CD14-positive monocyte (primary cell): ENCODE measurements at regions not wholly inside any gene's neighbourhood (a gene's known extent, or its start where the extent isn't known, plus 50 kb on each side); places are given as distances from the start of the nearest gene placed in this dataset.
A peak's percentile ranks its signal among the peaks of the same experiment; 100 is the strongest.

Source experiments
- DNase-seq, 3 donors: peaks; one replicate each; pipeline ENCODE4 v3.0.0-alpha.2; 2011 to 2022
- H2AFZ ChIP-seq: 2 replicates; pipeline ENCODE4 v1.6.0; 2012; ENCODE audit warnings: mild to moderate bottlenecking, low read depth, low read length, inconsistent platforms; ENCODE audit not compliant: insufficient read depth, poor library complexity, severe bottlenecking
- H3K27ac ChIP-seq, 2 donors: 1 replicate in 1 of 2; 2 replicates in 1 of 2; pipeline ENCODE4 v1.5.1; 2012 to 2013; ENCODE audit warnings: low read length in 2 of 2, control low read depth in 1 of 2, inconsistent platforms in 1 of 2, low read depth in 1 of 2, mild to moderate bottlenecking in 1 of 2
- H3K27me3 ChIP-seq, 2 donors: one replicate each; pipeline versions ENCODE4 v1.6.0 to v1.6.1; 2011 to 2013; ENCODE audit warnings: low read length in 2 of 2; ENCODE audit not compliant: control insufficient read depth in 2 of 2, insufficient read depth in 2 of 2
- H3K36me3 ChIP-seq, 2 donors: replicated peaks in 1 of 2; 1 replicate in 1 of 2; 2 replicates in 1 of 2; pipeline versions ENCODE4 v1.5.1 to v1.6.1; 2012 to 2013; ENCODE audit warnings: low read length in 2 of 2, control low read depth in 1 of 2, inconsistent platforms in 1 of 2, mild to moderate bottlenecking in 1 of 2; ENCODE audit not compliant: insufficient read depth in 2 of 2, control insufficient read depth in 1 of 2
- H3K4me1 ChIP-seq, 2 donors: 1 replicate in 1 of 2; 2 replicates in 1 of 2; pipeline versions ENCODE4 v1.5.1 to v1.6.1; 2012 to 2013; ENCODE audit warnings: low read length in 2 of 2, control low read depth in 1 of 2, inconsistent platforms in 1 of 2, mild to moderate bottlenecking in 1 of 2, moderate library complexity in 1 of 2; ENCODE audit not compliant: insufficient read depth in 2 of 2, control insufficient read depth in 1 of 2
- H3K4me2 ChIP-seq: replicated peaks from 2 replicates; pipeline ENCODE3; 2012; ENCODE audit warnings: low read length, moderate library complexity, mild to moderate bottlenecking; ENCODE audit not compliant: poor library complexity, severe bottlenecking; ENCODE audit errors: extremely low read depth
- H3K4me3 ChIP-seq, 3 experiments: fragments of 200-600 bp in 1 of 3; sonication (generic) in 1 of 3; replicated peaks in 1 of 3; 1 replicate in 2 of 3; 2 replicates in 1 of 3; pipeline ENCODE4 v1.5.1; 2011 to 2013; ENCODE audit warnings: low read length in 3 of 3, mild to moderate bottlenecking in 3 of 3, control low read depth in 2 of 3, low read depth in 2 of 3, inconsistent platforms in 1 of 3, moderate library complexity in 1 of 3
- H3K79me2 ChIP-seq: 2 replicates; pipeline ENCODE4 v1.6.0; 2012; ENCODE audit warnings: mild to moderate bottlenecking, control low read depth, inconsistent platforms, low read length, moderate library complexity; ENCODE audit not compliant: insufficient read depth
- H3K9ac ChIP-seq: 2 replicates; pipeline ENCODE4 v1.6.0; 2017; ENCODE audit warnings: low read length, mild to moderate bottlenecking; ENCODE audit not compliant: insufficient read depth, poor library complexity, severe bottlenecking
- H3K9me3 ChIP-seq, 2 donors: replicated peaks in 1 of 2; 1 replicate in 1 of 2; 2 replicates in 1 of 2; pipeline versions ENCODE4 v1.5.1 to v1.6.1; 2012 to 2013; ENCODE audit warnings: low read length in 2 of 2, control low read depth in 1 of 2; ENCODE audit not compliant: control insufficient read depth in 1 of 2, insufficient read depth in 1 of 2
- H4K20me1 ChIP-seq: 2 replicates; pipeline ENCODE4 v1.6.0; 2012; ENCODE audit warnings: mild to moderate bottlenecking, low read length, control low read depth, moderate library complexity; ENCODE audit not compliant: insufficient read depth
- H3K27ac Mint-ChIP-seq, 7 donors: one replicate each; pipeline ENCODE4 v1.8.0; 2020; ENCODE audit warnings: mild to moderate bottlenecking in 7 of 7, mixed read lengths in 7 of 7, moderate library complexity in 6 of 7, inconsistent platforms in 2 of 7
- H3K27me3 Mint-ChIP-seq, 3 donors: one replicate each; pipeline ENCODE4 v1.8.0; 2021 to 2022; ENCODE audit warnings: low read depth in 3 of 3, mild to moderate bottlenecking in 3 of 3, mixed read lengths in 3 of 3, moderate library complexity in 3 of 3, inconsistent platforms in 1 of 3
- H3K36me3 Mint-ChIP-seq, 2 donors: one replicate each; pipeline ENCODE4 v1.8.0; 2020; ENCODE audit warnings: mixed read lengths in 2 of 2, inconsistent platforms in 1 of 2, mild to moderate bottlenecking in 1 of 2
- H3K4me1 Mint-ChIP-seq: one replicate; pipeline ENCODE4 v1.8.0; 2020; ENCODE audit warnings: mild to moderate bottlenecking, mixed read lengths
- H3K4me3 Mint-ChIP-seq, 2 donors: one replicate each; pipeline ENCODE4 v1.8.0; 2020; ENCODE audit warnings: mild to moderate bottlenecking in 2 of 2, mixed read lengths in 2 of 2, moderate library complexity in 1 of 2
- H3K9me3 Mint-ChIP-seq, 7 donors: one replicate each; pipeline ENCODE4 v1.8.0; 2020 to 2022; ENCODE audit warnings: mixed read lengths in 7 of 7, mild to moderate bottlenecking in 6 of 7, moderate library complexity in 6 of 7, inconsistent platforms in 2 of 7
- CTCF ChIP-seq: fragments of 200-600 bp; IDR thresholded peaks from one replicate; pipeline ENCODE4 v1.8.0; 2022; ENCODE audit warnings: antibody characterized with exemption, mild to moderate bottlenecking
- WGBS: methylation state at CpG from one replicate; pipeline ENCODE4 v1.1.5; 2013; ENCODE audit warnings: missing lambda C conversion rate; ENCODE audit not compliant: insufficient coverage; 5-methylcytosine and 5-hydroxymethylcytosine counted together
- intact Hi-C, 2 donors: fragments of 100-400 bp; cut with micrococcal nuclease; formaldehyde crosslinking; loops; one replicate each; pipeline versions ENCODE4 v1.15.0 to v1.15.1; 2023

GRCh38 chr11:43555186-43555585, 125.4 kb upstream of the HSD17B12 start:
- no peaks in the 10 kb centered on the region for H3K4me1 ChIP-seq
- no peaks in the 10 kb centered on the region for H3K9me3 ChIP-seq
- peaks cover 52 to 61% of the 10 kb centered on the region in 2 donors for H3K27me3 ChIP-seq
- H3K4me1 Mint-ChIP-seq = peaks cover 2% of the 10 kb centered on the region
- intact Hi-C loops = no loop called here
- no peaks in the 10 kb centered on the region for H3K36me3 ChIP-seq
- H2AFZ ChIP-seq = no peak overlapping the region
- no peak overlapping the region for H3K4me2 ChIP-seq
- H3K79me2 ChIP-seq = no peaks in the 10 kb centered on the region
- H3K9me3 Mint-ChIP-seq = peaks cover 0 to 10% (median 2%) of the 10 kb centered on the region in 7 donors
- peak overlapping the region in 1 of 2 donors; percentile 53 for H3K4me3 Mint-ChIP-seq
- peaks cover 0 to 2% of the 10 kb centered on the region in 2 donors for H3K36me3 Mint-ChIP-seq
- no peak overlapping the region for H3K9ac ChIP-seq
- WGBS = 85% methylated on average over 1 of the region's 3 CpGs
- TF ChIP-seq CTCF = no peak
- H3K27ac Mint-ChIP-seq = peak overlapping the region in 1 of 7 donors; percentile 22
- no peaks in the 10 kb centered on the region for H4K20me1 ChIP-seq
- no peak overlapping the region for H3K27ac ChIP-seq
- no peak for DNase-seq
- H3K27me3 Mint-ChIP-seq = peaks cover 68 to 72% (median 71%) of the 10 kb centered on the region in 3 donors
- no peak overlapping the region for H3K4me3 ChIP-seq

- H3K9me3 ChIP-seq = no peaks in the 10 kb centered on the region
- peaks cover 0 to 2% of the 10 kb centered on the region in 2 donors for H3K36me3 Mint-ChIP-seq
- no peaks in the 10 kb centered on the region for H3K79me2 ChIP-seq
- peaks cover 74 to 75% (median 75%) of the 10 kb centered on the region in 3 donors for H3K27me3 Mint-ChIP-seq
- no peak for TF ChIP-seq CTCF
- H3K4me2 ChIP-seq = no peak overlapping the region
- H2AFZ ChIP-seq = no peak overlapping the region
- intact Hi-C loops = no loop called here
- H3K27ac ChIP-seq = no peak overlapping the region
- H3K4me1 ChIP-seq = no peaks in the 10 kb centered on the region
- no peaks in the 10 kb centered on the region for H3K36me3 ChIP-seq
- WGBS = 20% methylated on average over 2 of the region's 14 CpGs
- H3K27ac Mint-ChIP-seq = no peak overlapping the region
- peaks cover 2% of the 10 kb centered on the region for H3K4me1 Mint-ChIP-seq
- H3K27me3 ChIP-seq = peaks cover 56 to 61% of the 10 kb centered on the region in 2 donors
- no peak overlapping the region for H3K4me3 ChIP-seq
- H4K20me1 ChIP-seq = no peaks in the 10 kb centered on the region
- H3K9me3 Mint-ChIP-seq = peaks cover 0 to 10% (median 2%) of the 10 kb centered on the region in 7 donors
- H3K4me3 Mint-ChIP-seq = peak overlapping the region in 1 of 2 donors; percentile 61
- H3K9ac ChIP-seq = no peak overlapping the region
- no peak for DNase-seq
These were observed 124.5 kb upstream of the HSD17B12 start for GRCh38 chr11:43555816-43556611.
